ENCODE measurements at regions not wholly inside any gene's neighbourhood (a gene's known extent, or its start where the extent isn't known, plus 50 kb on each side); places are given as distances from the start of the nearest gene placed in this dataset.

DNA sequence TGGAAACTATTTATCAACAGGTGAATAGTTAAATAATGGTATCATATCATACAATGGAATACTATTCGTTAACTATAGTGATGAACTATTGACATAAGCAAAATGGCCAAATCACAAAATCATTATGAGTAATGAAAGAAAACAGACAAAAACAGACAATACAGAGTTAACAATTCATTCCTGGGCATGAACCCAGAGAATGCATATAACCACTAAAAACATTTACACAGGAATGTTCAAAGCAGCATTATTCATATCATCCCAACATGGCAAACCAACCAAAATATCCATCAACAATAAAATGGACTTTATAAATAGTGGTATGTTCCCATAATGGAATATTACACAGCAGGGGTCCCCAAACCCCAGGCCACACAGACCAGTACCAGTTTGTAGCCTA, 131.2 kb upstream of the CYP1B1 start:
- DNase-seq (ENCODE audit: insufficient read length, low spot score) (no peak), FAIRE-seq (no peak)

DNA sequence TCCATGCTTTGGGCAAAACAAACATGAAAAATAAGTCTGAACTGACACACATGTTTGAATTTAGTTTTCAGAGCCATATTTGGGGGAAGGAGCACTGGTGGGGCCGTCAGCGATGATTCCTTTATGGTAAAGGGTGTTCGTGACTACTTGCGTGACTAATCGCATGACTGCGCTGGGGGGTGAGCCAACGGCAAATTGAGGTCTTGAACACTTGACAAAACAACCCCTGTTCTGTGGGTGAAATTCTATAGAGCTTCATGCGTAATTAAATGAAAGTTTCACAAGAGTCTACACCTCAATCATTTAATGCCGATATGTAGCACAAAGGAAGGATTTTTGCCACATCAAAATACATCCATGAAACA, 127.5 kb upstream of the CYP1B1 start:
- DNase-seq (ENCODE audit: insufficient read length, low spot score) = no peak
- no peak for FAIRE-seq

DNA sequence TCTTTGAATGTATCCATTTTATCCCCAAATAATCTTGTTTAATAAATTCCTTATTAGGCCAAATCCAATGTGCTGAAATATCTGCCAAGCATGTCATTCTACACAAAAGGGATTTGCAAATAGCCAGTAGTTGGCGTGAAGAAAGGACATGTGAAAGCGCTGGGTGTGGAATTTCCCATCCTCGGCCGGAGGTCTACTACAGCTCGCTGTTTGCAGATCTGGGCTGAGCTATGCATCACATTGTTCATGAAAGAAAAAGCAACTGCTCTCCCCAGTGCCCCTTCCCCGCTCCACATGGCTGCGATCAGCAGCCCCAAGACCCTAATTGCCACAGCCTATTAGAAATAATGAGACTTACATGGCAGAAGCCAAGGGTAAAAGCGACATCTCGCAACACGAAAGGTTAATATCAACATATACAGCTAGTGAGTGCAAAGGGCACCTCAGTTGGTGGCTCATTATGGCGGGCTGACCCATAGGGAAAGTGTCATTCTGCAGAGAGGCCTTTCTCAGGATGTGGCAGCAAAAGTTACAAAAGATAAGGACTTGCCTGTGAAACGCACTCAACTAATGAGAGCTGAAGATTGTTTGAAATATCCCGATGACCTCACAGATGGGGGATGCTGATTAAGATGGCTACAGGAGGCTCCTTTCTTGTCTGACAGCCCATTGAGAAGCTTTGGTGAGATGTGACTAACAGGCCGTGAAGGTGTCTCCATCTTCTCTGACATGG, 126.9 kb upstream of the CYP1B1 start:
- no peak for FAIRE-seq

DNA sequence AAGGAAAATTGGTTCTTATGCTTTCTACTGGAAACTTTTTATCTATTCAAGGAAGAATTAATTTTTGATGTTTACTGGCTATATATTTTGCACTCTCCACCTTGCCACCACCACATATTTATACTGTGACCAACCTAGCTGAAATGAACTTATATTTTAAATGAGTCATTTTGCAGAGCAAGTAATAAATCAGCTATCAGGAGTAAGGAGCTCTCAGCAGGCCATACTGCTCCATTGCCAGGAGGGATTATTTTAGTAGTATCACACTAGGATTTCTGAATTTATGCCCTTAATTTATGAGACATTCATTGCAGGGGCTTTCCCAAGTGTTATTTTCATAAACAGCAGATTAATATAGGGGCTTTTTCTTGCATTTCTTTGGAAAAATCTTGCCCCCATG, 125.8 kb upstream of the CYP1B1 start:
- no peak for DNase-seq (ENCODE audit: insufficient read length, low spot score)
- FAIRE-seq = no peak

More for the DNA sequence above, 126.9 kb upstream of the CYP1B1 start:
- no peak for DNase-seq (ENCODE audit: insufficient read length, low spot score)

DNA sequence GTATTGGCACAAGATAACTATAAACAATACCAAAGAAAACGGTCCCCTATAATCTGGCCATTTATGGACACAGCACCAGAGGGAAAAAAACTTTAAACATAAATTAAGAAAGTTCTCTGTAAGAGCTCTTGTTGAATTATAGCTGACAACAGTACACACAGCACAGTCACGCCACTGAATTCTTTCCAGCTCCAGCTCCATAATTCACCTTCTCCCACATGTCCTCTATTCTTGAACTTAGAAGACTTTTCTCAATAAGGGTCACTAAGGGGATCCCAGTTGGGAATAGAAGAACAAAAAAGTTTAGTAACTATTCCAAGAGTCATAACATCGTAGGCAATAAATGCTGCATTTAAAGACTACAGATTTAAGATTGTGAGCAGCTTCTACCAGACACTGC, 124.6 kb upstream of the CYP1B1 start:
- FAIRE-seq (no peak), DNase-seq (ENCODE audit: insufficient read length, low spot score) (no peak)

DNA sequence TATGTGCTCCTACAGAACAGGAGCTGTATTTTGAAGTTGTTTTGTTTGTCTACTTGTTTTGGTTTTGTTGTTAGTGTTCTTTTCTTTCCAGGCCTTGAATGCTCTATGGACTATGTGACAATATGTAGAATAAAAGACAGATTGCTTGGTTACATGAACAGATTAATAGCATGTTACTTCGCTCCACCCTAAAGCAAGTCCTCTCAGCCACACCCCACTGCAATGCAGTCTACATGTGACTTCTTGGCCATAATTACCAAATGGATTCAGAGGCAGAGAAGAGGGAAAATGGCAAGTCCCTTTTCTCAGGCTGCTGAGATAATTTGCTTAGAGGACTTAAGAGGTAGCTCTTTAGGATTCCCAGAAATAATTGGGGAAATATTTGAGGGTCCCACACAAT, 123.2 kb upstream of the CYP1B1 start:
- DNase-seq (ENCODE audit: insufficient read length, low spot score) (no peak), FAIRE-seq (no peak)

DNA sequence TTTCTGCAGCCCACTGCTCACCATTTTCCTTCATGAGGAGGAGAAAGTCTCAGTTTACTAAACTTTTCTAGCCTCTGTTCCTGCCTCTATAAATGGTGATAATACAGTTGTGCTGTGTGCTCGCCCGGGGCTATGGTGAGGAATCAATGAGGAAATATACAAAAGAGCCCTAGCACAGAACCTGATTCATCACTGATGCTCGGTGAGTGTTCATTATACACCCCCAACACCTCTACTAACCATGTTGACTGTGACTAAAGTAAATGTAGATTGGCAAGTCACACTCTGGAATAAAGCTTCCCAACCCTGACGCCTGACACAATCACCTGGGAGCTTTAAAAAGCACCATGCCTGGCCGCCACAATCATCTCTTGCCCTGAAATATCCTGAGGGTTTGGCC, 118.8 kb upstream of the CYP1B1 start:
- no peak for FAIRE-seq
- no peak for DNase-seq (ENCODE audit: insufficient read length, low spot score)

DNA sequence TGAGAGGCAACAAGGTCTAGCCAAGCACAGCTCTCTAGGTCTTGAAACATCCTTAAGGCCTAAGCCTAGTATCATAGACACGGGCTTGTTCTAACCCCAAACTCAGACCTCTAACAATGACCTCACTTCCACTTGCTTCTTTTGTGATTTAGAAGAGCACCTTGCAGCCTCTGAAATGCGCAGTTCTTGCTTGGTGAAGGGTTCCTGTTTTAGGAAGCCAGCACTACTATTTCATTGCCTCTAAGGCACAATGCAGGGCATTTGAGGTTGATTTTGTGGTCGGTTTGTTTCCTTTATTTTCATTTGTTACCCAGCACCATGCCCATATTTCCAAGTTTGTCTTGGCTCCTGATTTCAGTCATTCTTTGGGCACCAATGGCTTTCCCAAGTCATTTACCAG, 117.0 kb upstream of the CYP1B1 start:
- DNase-seq (ENCODE audit: insufficient read length, low spot score) (no peak), FAIRE-seq (no peak)

DNA sequence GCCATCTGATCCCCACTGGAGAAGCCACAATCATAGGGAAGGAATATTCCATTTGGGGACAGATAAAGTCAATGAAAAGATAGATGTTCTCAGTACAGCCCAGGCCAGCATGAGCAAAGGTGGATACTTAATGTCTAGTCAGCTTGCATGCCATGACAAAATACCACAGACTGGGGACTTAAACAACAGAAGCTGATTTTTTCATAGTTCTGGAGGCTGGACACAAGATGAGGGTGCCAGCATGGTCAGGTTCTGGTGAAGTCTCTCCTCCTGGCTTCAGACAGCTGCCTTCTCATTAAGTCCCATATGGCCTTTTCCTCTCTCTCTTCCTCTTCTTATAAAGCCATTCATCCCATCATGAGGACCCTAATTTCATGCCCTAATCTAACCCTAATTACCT, 116.1 kb upstream of the CYP1B1 start:
- DNase-seq (ENCODE audit: insufficient read length, low spot score) (no peak), FAIRE-seq (no peak)

DNA sequence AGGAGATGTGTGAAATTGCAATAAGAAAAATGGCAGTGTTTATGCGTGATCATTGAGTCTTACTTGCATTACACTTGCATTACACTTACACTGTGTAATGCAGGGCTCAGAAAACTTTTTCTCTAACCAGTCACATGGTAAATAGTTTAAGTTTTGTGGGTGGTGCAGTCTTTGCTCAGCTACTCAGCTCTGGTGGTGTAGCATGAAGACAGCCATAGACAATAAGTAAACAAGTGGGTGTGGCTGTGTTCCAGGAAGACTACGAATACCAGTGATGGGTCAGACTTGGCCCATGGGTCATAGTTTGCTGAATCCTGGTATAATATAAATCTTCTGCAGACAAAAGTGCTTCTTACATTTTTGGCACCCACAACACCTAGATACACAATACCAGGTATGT, 115.6 kb upstream of the CYP1B1 start:
- DNase-seq (ENCODE audit: insufficient read length, low spot score) (no peak), FAIRE-seq (no peak)

DNA sequence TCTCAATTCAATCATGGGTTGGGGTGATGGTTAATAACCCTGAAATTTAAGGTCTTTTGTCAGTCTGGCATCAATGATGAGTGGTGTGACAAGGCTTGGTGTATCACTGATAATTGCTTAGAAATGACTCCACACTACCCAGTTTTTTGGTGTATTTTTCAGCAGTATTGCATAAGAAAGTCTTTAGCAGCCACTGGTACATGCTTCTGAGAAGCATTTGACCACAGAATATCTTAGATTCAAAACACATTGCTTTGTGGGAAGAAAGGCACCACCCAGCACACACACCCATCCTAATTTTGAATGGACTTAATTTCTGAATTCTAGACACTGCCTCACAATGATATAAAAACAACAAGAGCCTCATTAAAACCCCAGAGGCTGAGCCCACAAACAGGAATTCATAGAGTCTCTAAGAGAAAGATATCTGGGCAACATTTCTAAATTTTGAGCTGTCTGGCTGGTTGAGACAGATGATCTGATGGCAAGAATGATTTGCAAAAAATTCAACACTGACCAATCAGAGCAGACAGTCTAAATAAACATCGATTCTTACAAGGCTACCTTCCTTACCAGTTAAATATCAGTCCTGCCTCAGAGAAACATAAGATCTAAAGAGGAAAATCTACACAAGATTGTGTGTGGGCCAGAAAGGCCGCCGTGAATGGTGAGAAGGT, 114.7 kb upstream of the CYP1B1 start:
- DNase-seq (ENCODE audit: insufficient read length, low spot score) (no peak), FAIRE-seq (no peak)

DNA sequence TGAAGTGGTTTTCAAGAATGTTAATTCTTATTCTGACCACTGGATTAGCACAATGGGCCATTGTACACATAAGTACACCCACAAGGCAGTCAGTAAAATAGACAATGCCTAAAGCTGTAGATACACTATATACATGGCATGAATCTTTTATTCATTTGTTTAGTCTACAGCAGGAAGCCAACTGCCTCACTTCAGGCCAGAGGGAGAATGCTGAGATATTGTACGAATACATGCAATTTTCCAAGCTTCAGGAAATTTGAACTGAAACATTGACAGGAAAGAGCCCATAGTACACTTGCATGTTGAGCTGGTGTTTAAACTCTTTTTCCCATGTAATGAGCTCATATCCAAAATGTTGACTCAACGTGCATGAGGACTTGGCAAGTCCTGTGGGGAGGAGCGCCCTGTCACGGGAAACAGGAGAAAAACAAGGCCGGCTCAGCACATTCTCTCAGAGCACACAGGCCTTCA, 111.6 kb upstream of the CYP1B1 start:
- DNase-seq (ENCODE audit: insufficient read length, low spot score) (no peak), FAIRE-seq (no peak)

DNA sequence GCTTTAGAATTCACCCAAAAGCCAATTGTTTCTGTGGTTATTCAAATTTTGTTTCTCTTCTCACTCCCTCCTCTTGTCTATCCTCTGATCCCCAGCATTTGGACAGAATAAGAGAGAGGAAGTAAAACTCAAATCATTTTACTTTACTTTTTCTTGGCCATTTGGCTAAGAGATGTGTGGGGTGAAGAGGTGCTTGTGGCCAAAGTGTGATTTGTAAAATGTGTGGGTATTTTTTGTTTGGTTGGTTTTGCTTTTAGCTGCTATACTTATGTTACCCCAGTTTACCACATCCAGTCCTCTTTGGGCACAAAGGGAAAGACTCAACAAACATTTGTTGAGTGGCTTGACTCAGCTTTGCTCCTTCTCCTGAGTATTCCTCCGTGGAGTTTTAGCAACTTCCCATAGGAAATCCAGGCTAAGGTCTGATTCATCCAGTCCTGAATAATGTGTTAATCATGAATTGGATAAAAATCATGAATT, 109.1 kb upstream of the CYP1B1 start:
- FAIRE-seq = peak; percentile 91
- peak; percentile 45 for DNase-seq (ENCODE audit: insufficient read length, low spot score)

DNA sequence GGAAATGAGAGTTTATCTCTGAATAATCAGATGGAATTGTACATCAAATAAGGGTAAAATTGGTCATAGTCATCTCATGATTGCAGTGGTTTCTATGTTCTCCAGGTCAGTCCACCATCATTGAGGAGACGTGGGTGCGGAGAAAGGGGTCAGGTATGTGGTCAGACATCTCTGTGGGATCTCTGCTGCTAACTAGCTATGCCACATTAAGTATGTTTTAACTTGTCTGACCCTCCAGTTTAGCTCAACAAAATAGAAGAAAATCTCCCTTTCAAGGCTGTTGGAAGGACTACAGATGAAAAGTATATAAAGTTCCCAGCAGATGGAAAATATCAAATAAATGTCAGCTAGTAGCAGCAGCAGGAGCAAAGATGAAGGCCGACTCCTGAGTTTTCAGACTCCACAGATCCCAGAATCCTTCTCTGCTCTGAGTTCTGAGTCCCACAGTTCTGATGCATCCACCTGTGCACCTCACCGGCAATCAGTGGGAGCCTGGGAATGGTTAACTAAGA, 106.6 kb upstream of the CYP1B1 start:
- FAIRE-seq (no peak), DNase-seq (ENCODE audit: insufficient read length, low spot score) (no peak)

DNA sequence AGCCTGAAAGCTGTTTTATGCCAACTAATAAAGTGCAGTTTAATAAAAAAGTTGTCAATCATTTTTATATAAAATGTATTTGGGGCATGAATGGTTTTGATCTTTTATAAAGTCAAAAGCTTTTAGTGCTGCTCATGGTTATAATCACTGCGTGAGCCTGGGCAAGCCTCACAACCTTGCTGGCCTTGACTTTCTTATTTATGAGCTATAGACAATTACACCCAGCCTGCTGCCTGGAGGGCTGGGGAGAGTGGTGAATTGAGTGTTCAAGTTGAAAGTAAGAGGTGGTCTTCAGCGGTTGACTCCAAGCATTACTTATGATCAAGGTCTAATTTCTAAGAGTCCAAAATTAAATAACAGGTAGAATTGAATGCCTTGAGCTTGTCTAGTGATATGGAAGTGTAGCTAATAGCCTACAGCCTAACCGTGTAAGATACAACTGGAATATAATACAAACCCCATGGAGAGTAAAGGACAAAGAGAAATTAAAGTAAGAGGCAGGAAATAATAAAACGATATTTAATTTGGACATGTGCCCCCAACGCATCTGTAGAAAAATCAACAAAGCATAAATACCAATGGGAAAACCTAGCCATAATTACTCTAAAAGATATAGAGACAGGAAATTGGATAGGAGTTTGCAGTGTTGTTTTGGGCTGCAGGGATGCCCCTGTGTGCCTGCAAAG, 106.0 kb upstream of the CYP1B1 start:
- DNase-seq (ENCODE audit: insufficient read length, low spot score) (no peak), FAIRE-seq (no peak)

DNA sequence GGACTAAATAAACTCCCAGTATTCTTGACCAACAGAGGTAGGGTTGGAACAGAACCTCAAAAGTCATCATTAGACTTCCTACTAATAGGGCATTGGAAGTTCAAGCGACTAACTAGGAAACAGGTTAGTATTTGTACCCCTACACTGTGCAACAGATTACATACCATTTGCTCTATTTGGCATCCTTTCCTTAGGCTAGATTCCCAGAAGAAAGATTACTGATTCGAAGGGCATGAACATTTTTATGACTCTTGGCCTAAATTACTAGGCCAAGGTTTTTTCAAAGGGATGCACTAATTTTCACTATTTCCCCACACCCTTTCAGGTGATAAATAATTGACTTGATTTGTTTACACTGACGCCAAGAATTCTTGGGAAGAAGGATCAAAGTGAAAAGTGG, 104.8 kb upstream of the CYP1B1 start:
- FAIRE-seq = no peak
- DNase-seq (ENCODE audit: insufficient read length, low spot score) = no peak

DNA sequence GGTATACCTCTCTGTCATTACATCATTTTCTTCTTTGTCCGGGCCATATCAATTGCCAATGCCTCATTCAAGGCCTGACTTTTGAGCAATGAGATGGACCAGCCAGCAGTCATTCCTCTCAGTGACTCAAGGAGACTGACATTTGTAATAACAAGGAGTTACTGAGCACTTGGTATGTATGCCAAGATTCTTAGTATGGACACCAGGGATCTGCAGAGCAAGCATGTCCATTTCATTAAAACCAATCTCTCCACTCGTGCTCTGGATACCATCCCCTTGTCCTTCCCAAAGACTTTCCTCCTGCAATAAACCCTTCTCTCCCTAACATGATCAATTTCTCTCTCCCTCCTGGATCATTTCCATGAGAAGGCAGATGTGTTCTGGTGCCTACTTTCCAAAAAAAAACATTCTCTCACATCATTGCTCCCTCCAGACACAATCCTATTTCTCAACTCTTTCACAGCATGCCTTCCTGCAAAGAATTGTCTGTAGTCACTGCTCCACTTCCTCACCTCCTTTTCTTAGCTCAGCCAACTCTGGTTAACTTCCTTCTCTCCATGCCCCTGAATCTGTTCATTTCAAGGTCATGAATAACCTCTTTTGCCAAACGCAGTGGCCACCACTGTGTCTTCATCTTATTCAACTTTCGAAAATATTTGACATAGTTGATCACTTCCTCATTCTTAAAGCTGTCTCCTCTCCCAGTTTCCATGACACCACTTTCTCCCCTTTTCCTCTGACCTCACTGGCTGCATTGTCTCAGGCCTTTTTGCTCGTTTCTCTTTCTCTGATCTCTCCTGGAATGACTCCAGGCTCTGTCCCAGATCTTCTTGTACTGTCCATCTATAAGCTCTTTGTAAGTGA, 102.8 kb upstream of the CYP1B1 start:
- DNase-seq (ENCODE audit: insufficient read length, low spot score) (no peak), FAIRE-seq (peak; percentile 8)

DNA sequence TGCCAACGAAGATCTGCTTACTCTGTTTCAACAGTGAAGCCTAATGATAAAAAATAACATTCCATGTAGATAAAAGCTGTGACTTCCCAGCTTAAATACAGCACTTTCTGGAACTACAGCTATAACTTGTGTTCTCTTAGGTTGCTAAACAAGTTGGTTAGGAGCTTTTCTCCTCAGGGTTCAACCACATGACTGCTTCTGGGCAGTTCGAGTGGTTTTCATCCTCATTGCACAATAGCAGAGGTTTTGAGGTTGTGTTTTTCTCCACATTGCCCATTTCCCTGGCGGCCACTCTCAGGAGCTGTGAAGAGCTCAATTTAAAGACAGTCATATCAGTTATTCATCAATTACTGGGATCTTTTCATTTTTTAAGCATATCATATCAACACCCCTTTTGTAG, 102.2 kb upstream of the CYP1B1 start:
- FAIRE-seq (no peak), DNase-seq (ENCODE audit: insufficient read length, low spot score) (no peak)

DNA sequence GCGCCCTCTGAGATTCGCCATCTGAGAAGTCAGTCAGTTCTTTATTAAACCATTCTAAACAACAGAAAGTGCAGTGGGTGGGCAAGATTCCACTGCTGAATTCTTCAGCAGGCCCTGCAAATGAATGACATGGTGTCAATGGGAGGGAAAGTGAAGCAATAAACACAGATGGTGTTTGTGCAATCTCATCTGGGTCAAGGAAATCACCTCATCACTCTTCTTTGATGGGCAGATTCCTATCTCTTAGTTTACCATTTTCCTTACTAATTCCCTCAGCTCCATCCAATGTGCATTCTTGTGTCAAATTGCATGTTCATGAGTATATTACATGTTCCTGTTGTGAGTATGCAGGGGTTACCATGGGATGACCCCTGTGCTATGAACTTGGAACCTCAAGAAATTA, 100.7 kb upstream of the CYP1B1 start:
- DNase-seq (ENCODE audit: insufficient read length, low spot score) (no peak), FAIRE-seq (no peak)

DNA sequence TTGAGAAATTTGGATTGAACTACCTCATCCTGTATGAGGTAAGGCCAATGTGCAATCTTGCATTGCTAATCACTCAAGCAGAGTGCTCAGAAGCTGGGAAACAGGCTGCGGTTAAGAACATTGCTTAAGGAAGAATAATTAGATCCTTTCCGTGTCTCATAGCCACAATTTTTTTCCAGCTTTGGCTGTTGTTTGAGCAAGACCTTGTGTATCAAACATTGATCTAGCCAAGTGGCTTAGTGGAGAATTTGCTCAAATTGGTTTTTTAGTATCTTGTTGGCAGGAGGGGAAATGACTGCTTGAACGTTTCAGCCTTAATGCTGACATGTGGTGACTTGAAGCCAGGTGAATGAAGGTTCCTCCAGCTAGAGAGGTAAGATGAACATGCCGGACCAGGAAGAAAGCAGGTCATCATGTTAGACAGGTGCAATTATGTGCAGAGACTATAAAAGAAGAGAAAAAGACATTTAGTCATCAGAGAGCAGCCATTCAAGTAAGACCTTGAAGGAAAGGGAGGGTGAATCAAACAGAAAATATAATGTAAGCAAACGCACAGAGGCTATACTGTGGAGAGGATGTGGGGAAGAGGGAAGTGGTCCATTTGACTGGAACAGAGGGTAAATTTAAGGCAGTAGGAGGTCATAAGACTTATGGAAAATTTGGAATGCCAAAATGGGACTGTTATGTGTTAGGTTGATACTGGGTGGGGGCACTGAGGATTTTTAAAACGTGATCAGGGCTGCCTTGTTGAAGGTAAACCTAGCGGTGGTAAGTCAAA, 98.9 kb upstream of the CYP1B1 start:
- no peak for FAIRE-seq
- DNase-seq (ENCODE audit: insufficient read length, low spot score) = no peak

All from GM19239 (cell line).